Karpas-422 (cell line): ENCODE measurements at regions not wholly inside any gene's neighbourhood (a gene's known extent, or its start where the extent isn't known, plus 50 kb on each side); places are given as distances from the start of the nearest gene placed in this dataset.

ENCODE experiments used
- DNase-seq: peaks from one replicate; pipeline ENCODE4 v3.0.0-alpha.2; 2015
- H2AFZ ChIP-seq: fragments of 200-600 bp; sonication (generic); 2 replicates; pipeline ENCODE4 v1.6.1; 2014; ENCODE audit warnings: antibody characterized with exemption, low read length, mixed read lengths
- H3K27ac ChIP-seq: fragments of 200-600 bp; sonication (generic); 2 replicates; pipeline ENCODE4 v1.5.1; 2014; ENCODE audit warnings: mild to moderate bottlenecking, low read length, moderate library complexity
- H3K27me3 ChIP-seq: fragments of 200-600 bp; sonication (generic); 2 replicates; pipeline ENCODE4 v1.6.1; 2014; ENCODE audit warnings: low read length, mixed read lengths
- H3K36me3 ChIP-seq: fragments of 200-600 bp; sonication (generic); 2 replicates; pipeline ENCODE4 v1.6.1; 2014; ENCODE audit warnings: low read length, mixed read lengths; ENCODE audit not compliant: insufficient read depth
- H3K4me1 ChIP-seq: fragments of 200-600 bp; sonication (generic); 2 replicates; pipeline ENCODE4 v1.6.1; 2014; ENCODE audit warnings: mild to moderate bottlenecking, low read length, mixed read lengths
- H3K4me2 ChIP-seq: fragments of 200-600 bp; sonication (generic); 2 replicates; pipeline ENCODE4 v1.6.1; 2014; ENCODE audit warnings: low read length, low read depth, mild to moderate bottlenecking; ENCODE audit not compliant: poor library complexity, severe bottlenecking
- H3K4me3 ChIP-seq: fragments of 200-600 bp; sonication (generic); 2 replicates; pipeline ENCODE4 v1.5.1; 2014; ENCODE audit warnings: mild to moderate bottlenecking, antibody characterized with exemption, low read length, mixed read lengths
- H3K79me2 ChIP-seq: fragments of 200-600 bp; sonication (generic); 2 replicates; pipeline ENCODE4 v1.6.1; 2014; ENCODE audit warnings: mild to moderate bottlenecking, low read length, mixed read lengths
- H3K9ac ChIP-seq: fragments of 200-600 bp; sonication (generic); 2 replicates; pipeline ENCODE4 v1.6.0; 2014; ENCODE audit warnings: low read length
- H3K9me2 ChIP-seq: fragments of 200-600 bp; sonication (generic), shearing (Covaris generic); replicated peaks from 2 replicates; pipeline ENCODE4 v1.6.0; 2014; ENCODE audit warnings: mild to moderate bottlenecking, low read length, moderate library complexity; ENCODE audit not compliant: insufficient read depth
- H3K9me3 ChIP-seq: fragments of 300-700, 200-600 bp; sonication (generic); 2 replicates; pipeline ENCODE4 v1.6.1; 2014; ENCODE audit warnings: low read length, mixed read lengths
- H4K20me1 ChIP-seq: fragments of 200-600 bp; sonication (generic); 2 replicates; pipeline ENCODE4 v1.6.1; 2014; ENCODE audit warnings: mild to moderate bottlenecking, antibody characterized with exemption, low read length, low read depth; ENCODE audit not compliant: insufficient read depth

DNA sequence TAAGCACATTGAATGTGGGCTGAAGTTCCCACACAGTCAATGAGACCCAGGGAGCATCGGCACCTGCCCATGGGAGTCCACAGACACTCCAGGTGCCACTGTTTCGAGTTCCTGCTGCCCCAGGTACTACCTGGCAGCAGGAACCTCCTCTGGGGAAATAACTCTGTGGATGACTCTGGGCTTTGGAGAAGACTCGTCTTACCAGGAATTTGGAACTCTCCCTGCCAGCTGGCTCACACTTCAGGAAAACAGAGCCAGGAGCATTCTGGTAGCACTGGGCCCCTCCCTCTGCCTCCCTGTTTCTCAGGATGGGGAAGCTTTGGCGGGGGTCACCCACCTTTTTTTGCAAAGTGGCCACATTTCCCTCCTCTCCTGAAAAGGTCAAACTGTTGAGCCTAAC, 69.5 kb upstream of the MC3R start:
- no peak for DNase-seq
- no peak overlapping the region for H3K4me3 ChIP-seq
- no peaks in the 10 kb centered on the region for H3K4me1 ChIP-seq
- H3K27me3 ChIP-seq = no peaks in the 10 kb centered on the region
- no peaks in the 10 kb centered on the region for H3K79me2 ChIP-seq
- no peaks in the 10 kb centered on the region for H3K36me3 ChIP-seq
- no peak overlapping the region for H3K27ac ChIP-seq
- no peaks in the 10 kb centered on the region for H4K20me1 ChIP-seq
- no peak overlapping the region for H3K9ac ChIP-seq
- H3K9me2 ChIP-seq = no peaks in the 10 kb centered on the region
- H3K9me3 ChIP-seq = no peaks in the 10 kb centered on the region
- H2AFZ ChIP-seq = no peak overlapping the region
- no peak overlapping the region for H3K4me2 ChIP-seq

DNA sequence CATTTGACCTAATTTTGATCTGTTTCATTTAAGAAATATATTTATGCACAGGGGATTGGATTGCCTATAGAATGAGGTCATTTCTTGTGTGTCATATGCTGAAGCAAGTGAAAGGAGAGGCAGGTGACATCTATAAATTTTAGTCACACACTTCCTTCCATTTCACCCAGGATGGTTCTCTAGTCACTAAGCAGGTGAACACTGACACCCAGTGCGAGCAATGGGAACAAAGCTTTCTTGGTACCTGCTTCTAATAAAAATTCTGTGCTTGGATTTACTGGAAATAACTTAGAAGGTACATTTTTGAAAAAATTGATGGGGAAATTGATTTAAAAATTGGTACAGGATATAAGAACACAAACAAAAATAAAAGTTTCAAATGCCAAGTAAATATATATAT, 66.9 kb upstream of the MC3R start:
- Histone ChIP-seq H3K9ac (no peak overlapping the region), H3K9me3 (no peaks in the 10 kb centered on the region), H3K4me3 (no peak overlapping the region), H3K27ac (no peak overlapping the region), H3K36me3 (no peaks in the 10 kb centered on the region), H3K79me2 (no peaks in the 10 kb centered on the region), H3K27me3 (no peaks in the 10 kb centered on the region), H4K20me1 (no peaks in the 10 kb centered on the region), H3K9me2 (no peaks in the 10 kb centered on the region), H2AFZ (no peak overlapping the region), H3K4me2 (no peak overlapping the region), H3K4me1 (no peaks in the 10 kb centered on the region)
- DNase-seq = no peak

DNA sequence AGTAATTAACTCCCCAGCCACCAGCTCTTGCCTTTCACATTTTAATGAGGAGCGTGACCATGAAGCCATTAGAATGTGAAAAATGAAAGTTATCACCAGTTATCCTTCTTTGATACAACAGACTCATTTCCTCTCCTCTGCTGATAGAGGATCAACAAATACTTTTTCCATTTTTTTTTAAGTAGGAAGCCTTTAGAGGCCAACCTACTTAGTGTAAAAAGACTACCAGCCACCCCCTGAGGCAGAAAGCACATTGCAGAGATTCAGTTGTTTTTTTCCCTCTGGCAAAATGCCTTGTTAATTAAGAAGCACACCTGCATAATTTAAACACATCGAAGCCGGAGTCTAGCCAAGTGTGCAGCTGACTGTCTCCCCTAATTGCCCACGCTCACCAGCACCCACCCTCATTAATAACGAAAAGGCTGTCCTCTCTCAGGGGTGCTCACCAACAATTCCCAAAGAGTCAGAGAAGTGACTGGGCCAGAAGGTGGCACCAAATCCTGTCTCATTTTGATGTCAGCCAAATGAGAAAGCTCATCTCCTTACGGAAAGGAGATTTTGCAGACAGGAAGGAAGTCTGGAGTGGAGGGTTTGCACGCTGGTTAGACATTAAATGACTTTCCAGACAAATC, 60.9 kb upstream of the MC3R start:
- Histone ChIP-seq H3K27ac (no peak overlapping the region), H3K4me1 (no peaks in the 10 kb centered on the region), H3K9ac (no peak overlapping the region), H4K20me1 (no peaks in the 10 kb centered on the region), H3K4me3 (no peak overlapping the region), H3K36me3 (no peaks in the 10 kb centered on the region), H3K27me3 (no peaks in the 10 kb centered on the region), H3K79me2 (no peaks in the 10 kb centered on the region), H3K9me2 (no peaks in the 10 kb centered on the region), H2AFZ (no peak overlapping the region), H3K9me3 (no peaks in the 10 kb centered on the region), H3K4me2 (no peak overlapping the region)
- no peak for DNase-seq

DNA sequence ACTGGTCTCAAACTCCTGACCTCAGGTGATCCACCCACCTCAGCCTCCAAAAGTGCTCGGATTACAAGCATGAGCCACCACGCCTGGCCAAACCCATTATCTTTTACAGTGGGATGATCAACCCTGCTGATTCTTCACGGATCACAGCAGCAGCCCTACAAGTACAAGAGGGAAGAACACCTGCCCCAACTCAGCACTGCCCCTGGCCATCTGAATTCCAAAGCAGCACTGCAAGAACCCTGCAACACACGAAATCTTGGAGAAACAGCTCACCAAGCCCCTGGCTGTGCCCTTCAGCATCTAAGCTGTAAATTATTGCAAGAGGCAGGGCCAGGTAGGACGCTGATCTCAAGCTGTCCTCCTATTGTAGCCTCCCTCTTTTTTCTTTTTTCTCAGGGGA, 54.5 kb upstream of the MC3R start:
- Histone ChIP-seq H3K27me3 (no peaks in the 10 kb centered on the region), H3K27ac (no peak overlapping the region), H4K20me1 (no peaks in the 10 kb centered on the region), H3K9ac (no peak overlapping the region), H3K79me2 (no peaks in the 10 kb centered on the region), H3K4me3 (no peak overlapping the region), H3K4me2 (no peak overlapping the region), H3K36me3 (no peaks in the 10 kb centered on the region), H3K9me3 (no peaks in the 10 kb centered on the region; the same call in 1 of the 2 replicates), H3K9me2 (no peaks in the 10 kb centered on the region), H3K4me1 (no peaks in the 10 kb centered on the region), H2AFZ (no peak overlapping the region)
- no peak for DNase-seq

DNA sequence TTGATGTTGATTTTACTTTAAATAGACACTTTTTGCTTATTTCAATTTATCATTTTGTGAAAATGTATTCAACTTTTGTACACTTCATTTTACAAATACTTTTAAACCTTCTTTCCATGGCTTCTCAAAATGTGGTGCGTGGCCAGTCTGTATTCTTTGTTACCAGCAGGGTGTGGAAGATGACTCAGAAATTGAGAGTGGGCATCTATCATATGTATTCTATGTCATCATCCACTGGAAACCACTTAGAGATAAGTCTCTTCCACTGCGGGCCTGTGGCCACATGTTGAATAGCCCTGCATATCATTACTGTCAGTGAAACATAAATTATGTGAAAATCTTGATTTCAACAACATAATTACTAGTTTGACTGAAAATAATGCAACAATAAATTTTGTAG, 52.6 kb upstream of the MC3R start:
- Histone ChIP-seq H3K79me2 (no peaks in the 10 kb centered on the region), H3K36me3 (no peaks in the 10 kb centered on the region), H3K9me2 (no peaks in the 10 kb centered on the region), H3K4me2 (no peak overlapping the region), H4K20me1 (no peaks in the 10 kb centered on the region), H3K9me3 (peaks cover 13% of the 10 kb centered on the region), H3K27me3 (no peaks in the 10 kb centered on the region), H3K4me1 (no peaks in the 10 kb centered on the region), H3K27ac (no peak overlapping the region), H2AFZ (no peak overlapping the region), H3K9ac (no peak overlapping the region), H3K4me3 (no peak overlapping the region)
- DNase-seq = no peak
